BLaER1 treated with 17β-estradiol and CSF1 and Interleukin-3, amounts not matched to agents 10 nM and 100 nM (cell line): ENCODE measurements at regions not wholly inside any gene's neighbourhood (a gene's known extent, or its start where the extent isn't known, plus 50 kb on each side); places are given as distances from the start of the nearest gene placed in this dataset.

ENCODE experiments used
- H3K27ac ChIP-seq, 11 experiments: shearing (Covaris generic); formaldehyde crosslinking; 2 replicates each; pipeline ENCODE4 v1.8.1; 2022
- H3K27me3 ChIP-seq, 11 experiments: shearing (Covaris generic); formaldehyde crosslinking; 2 replicates each; pipeline ENCODE4 v1.8.1; 2022
- H3K36me3 ChIP-seq, 11 experiments: shearing (Covaris generic); formaldehyde crosslinking; 2 replicates each; pipeline ENCODE4 v1.8.1; 2022
- H3K4me1 ChIP-seq, 10 experiments: shearing (Covaris generic); formaldehyde crosslinking; 2 replicates each; pipeline ENCODE4 v1.8.1; 2022
- H3K4me2 ChIP-seq, 11 experiments: shearing (Covaris generic); formaldehyde crosslinking; 2 replicates each; pipeline ENCODE4 v1.8.1; 2022
- H3K4me3 ChIP-seq, 10 experiments: shearing (Covaris generic); formaldehyde crosslinking; 2 replicates each; pipeline ENCODE4 v1.8.1; 2022
- H3K9ac ChIP-seq, 11 experiments: shearing (Covaris generic); formaldehyde crosslinking; 2 replicates each; pipeline ENCODE4 v1.8.1; 2022
- H3K9me3 ChIP-seq, 11 experiments: shearing (Covaris generic); formaldehyde crosslinking; replicated peaks in 1 of 11; 2 replicates each; pipeline ENCODE4 v1.8.1; 2022
- H4K20me1 ChIP-seq, 11 experiments: shearing (Covaris generic); formaldehyde crosslinking; 2 replicates each; pipeline ENCODE4 v1.8.1; 2022
- Cebpa-rat ChIP-seq, 11 experiments: shearing (Covaris generic); IDR thresholded peaks; 2 replicates each; pipeline ENCODE4 v1.8.1; 2022

- Histone ChIP-seq H4K20me1 (no peaks in the 10 kb centered on the region), H3K36me3 (no peaks in the 10 kb centered on the region), H3K27ac (no peak overlapping the region), H3K27me3 (no peaks in the 10 kb centered on the region), H3K9ac (no peak overlapping the region), H3K4me2 (no peak overlapping the region), H3K4me3 (no peak overlapping the region), H3K9me3 (peaks cover 0 to 2% (median 0%) of the 10 kb centered on the region in 11 experiments; a peak in 3 of 22 replicates), H3K4me1 (peaks cover 10 to 18% (median 15%) of the 10 kb centered on the region in 10 experiments; a peak in 19 of 20 replicates)
- TF ChIP-seq Cebpa-rat (IDR thresholded peaks at IDR 0.05): no peak
Measured at GRCh38 chr5:117947121-117947520, 1041.2 kb downstream of the DTWD2 start.

DNA sequence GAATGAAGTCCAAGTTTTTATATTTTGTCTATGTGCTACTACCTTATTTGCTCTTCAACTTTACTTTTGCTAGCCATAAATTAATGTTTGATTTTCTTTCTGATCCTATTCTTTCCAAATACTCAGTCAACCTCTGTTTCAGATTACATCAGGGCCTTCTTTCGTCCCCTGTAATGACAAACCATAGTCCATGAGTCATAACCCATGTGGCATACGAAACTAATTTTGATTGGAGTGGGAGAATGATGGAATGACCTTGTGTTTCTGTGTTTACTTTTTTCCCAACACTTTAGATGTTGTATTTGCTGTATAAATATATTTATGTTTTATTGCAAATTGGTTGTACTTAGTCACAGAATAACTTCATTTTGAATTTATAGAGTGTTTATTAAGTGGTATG, 1043.1 kb downstream of the DTWD2 start:
- Histone ChIP-seq H3K9me3 (peaks cover 12 to 21% (median 14%) of the 10 kb centered on the region in 11 experiments), H3K4me2 (no peak overlapping the region), H3K9ac (no peak overlapping the region), H3K36me3 (no peaks in the 10 kb centered on the region), H3K4me3 (no peak overlapping the region), H3K27me3 (no peaks in the 10 kb centered on the region), H3K4me1 (peaks cover 10 to 18% (median 15%) of the 10 kb centered on the region in 10 experiments; a peak in 19 of 20 replicates), H3K27ac (no peak overlapping the region), H4K20me1 (no peaks in the 10 kb centered on the region)
- TF ChIP-seq Cebpa-rat (IDR thresholded peaks at IDR 0.05): no peak

DNA sequence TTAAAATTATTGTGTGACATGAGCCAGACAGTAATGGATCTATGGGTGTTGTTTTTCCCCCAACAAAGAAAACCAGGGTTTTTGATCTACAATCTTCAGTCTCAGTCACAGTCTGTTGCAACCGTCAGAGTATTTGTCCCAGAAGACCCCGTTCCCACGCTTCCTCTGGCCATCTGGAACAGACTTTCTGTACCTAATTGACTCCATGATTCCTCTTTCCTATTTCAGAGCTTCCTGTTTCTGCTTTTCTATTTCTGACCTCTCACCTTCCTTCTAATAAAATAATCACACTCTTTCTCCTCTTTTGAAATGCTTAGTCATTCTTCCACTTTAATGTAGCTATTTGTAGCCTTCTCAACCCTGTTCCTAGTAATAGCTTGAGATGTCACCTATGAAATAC, 1044.8 kb downstream of the DTWD2 start:
- no peak for TF ChIP-seq Cebpa-rat (IDR thresholded peaks at IDR 0.05)
- peaks cover 13 to 32% (median 21%) of the 10 kb centered on the region in 11 experiments for H3K9me3 ChIP-seq
- no peak overlapping the region for H3K9ac ChIP-seq
- H4K20me1 ChIP-seq: no peaks in the 10 kb centered on the region
- peaks cover 10 to 18% (median 15%) of the 10 kb centered on the region in 10 experiments; a peak in 19 of 20 replicates for H3K4me1 ChIP-seq
- H3K27ac ChIP-seq: peak overlapping the region in 6 of 11 experiments; percentile 15 to 64 (median 33); a peak in 7 of 22 replicates
- peak overlapping the region; percentile 47 to 67 (median 54) for H3K4me2 ChIP-seq
- no peaks in the 10 kb centered on the region for H3K36me3 ChIP-seq
- no peak overlapping the region for H3K4me3 ChIP-seq
- H3K27me3 ChIP-seq: no peaks in the 10 kb centered on the region

DNA sequence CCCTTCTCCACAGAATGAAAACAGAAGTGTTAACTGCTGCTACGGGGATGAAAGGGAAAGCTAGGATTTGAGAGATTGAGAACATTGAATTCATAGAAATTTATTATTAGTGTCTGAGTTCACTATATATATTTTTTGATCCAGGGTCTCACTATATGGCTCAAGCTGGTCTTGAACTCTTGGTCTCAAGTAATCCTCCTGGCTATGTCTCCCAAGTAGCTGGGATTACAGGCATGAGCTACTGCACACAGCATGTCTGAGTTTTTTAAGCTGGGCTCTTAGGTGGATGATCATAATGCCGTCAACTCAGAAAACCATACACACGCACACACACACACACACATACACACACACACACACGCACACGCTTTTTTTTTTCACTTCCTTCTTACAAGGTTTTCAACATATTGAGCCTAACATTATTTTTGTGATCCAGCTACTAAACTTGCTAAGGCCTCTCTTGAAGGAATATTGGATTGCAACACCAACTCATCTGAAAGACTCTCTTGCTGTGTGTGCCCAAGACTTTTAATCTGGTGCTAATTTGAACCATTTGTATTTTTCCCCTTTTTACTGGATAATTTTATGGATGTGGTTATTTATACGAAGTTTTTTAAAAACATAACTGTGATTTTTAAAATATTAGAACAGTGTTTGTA, 1045.4 kb downstream of the DTWD2 start:
- Histone ChIP-seq H3K27me3 (no peaks in the 10 kb centered on the region), H3K36me3 (no peaks in the 10 kb centered on the region), H3K4me2 (peak overlapping the region; percentile 47 to 67 (median 53); a peak in 21 of 22 replicates), H3K9ac (no peak overlapping the region), H3K27ac (peak overlapping the region in 6 of 11 experiments; percentile 15 to 64 (median 33); a peak in 8 of 22 replicates), H3K9me3 (peaks cover 13 to 32% (median 21%) of the 10 kb centered on the region in 11 experiments), H3K4me1 (peaks cover 10 to 18% (median 15%) of the 10 kb centered on the region in 10 experiments; a peak in 19 of 20 replicates), H4K20me1 (no peaks in the 10 kb centered on the region), H3K4me3 (no peak overlapping the region)
- TF ChIP-seq Cebpa-rat (IDR thresholded peaks at IDR 0.05): no peak

GRCh38 chr5:117893211-117893610, 1095.1 kb downstream of the DTWD2 start:
- Histone ChIP-seq H3K9me3 (no peaks in the 10 kb centered on the region), H3K36me3 (no peaks in the 10 kb centered on the region), H4K20me1 (no peaks in the 10 kb centered on the region), H3K4me1 (peaks cover 0 to 14% (median 5%) of the 10 kb centered on the region in 10 experiments; a peak in 10 of 20 replicates), H3K9ac (no peak overlapping the region), H3K4me2 (no peak overlapping the region), H3K27ac (no peak overlapping the region), H3K4me3 (no peak overlapping the region), H3K27me3 (no peaks in the 10 kb centered on the region)
- no peak for TF ChIP-seq Cebpa-rat (IDR thresholded peaks at IDR 0.05)

- H3K4me3 ChIP-seq: no peak overlapping the region
- no peaks in the 10 kb centered on the region for H4K20me1 ChIP-seq
- no peaks in the 10 kb centered on the region for H3K27me3 ChIP-seq
- peaks cover 0 to 17% (median 5%) of the 10 kb centered on the region in 10 experiments; a peak in 10 of 20 replicates for H3K4me1 ChIP-seq
- H3K4me2 ChIP-seq: no peak overlapping the region
- H3K27ac ChIP-seq: no peak overlapping the region
- H3K36me3 ChIP-seq: no peaks in the 10 kb centered on the region
- H3K9me3 ChIP-seq: no peaks in the 10 kb centered on the region
- H3K9ac ChIP-seq: no peak overlapping the region
- TF ChIP-seq Cebpa-rat (IDR thresholded peaks at IDR 0.05): no peak
Measured at GRCh38 chr5:117892360-117892759, 1096.0 kb downstream of the DTWD2 start.

DNA sequence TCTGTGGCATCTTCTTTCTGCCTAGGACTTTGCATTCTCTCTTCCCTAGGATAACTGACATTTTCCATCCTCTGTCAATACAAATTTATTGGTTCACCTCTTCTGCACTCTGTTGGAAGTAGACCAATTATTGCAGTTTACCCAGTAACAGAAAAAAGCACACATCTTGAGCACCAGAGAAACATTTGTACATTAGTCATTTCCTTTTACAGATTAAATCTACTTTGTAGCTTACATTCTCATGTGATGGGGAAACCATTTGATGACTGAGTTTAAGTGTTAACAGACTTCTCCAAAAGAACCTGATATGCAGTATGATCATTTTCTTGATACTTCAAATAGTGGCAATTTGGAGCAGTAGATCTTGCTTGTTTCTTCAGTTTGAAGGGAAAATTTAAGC, 1098.8 kb downstream of the DTWD2 start:
- no peak overlapping the region for H3K27ac ChIP-seq
- H3K36me3 ChIP-seq: no peaks in the 10 kb centered on the region
- H3K9ac ChIP-seq: no peak overlapping the region
- no peaks in the 10 kb centered on the region for H3K9me3 ChIP-seq
- H3K4me2 ChIP-seq: peak overlapping the region in 3 of 11 experiments; percentile 44 to 66 (median 60); a peak in 2 of 22 replicates
- TF ChIP-seq Cebpa-rat (IDR thresholded peaks at IDR 0.05): no peak
- peaks cover 0 to 17% (median 5%) of the 10 kb centered on the region in 10 experiments; a peak in 10 of 20 replicates for H3K4me1 ChIP-seq
- H3K4me3 ChIP-seq: no peak overlapping the region
- no peaks in the 10 kb centered on the region for H3K27me3 ChIP-seq
- H4K20me1 ChIP-seq: no peaks in the 10 kb centered on the region

- H3K36me3 ChIP-seq: no peaks in the 10 kb centered on the region
- H3K4me1 ChIP-seq: peaks cover 0 to 17% (median 5%) of the 10 kb centered on the region in 10 experiments; a peak in 10 of 20 replicates
- H3K4me3 ChIP-seq: peak overlapping the region in 1 of 10 experiments; percentile 17; a peak in 1 of 20 replicates
- H3K9me3 ChIP-seq: no peaks in the 10 kb centered on the region
- TF ChIP-seq Cebpa-rat (IDR thresholded peaks at IDR 0.05): no peak
- H3K4me2 ChIP-seq: peak overlapping the region in 7 of 11 experiments; percentile 31 to 66 (median 37); a peak in 14 of 22 replicates
- no peaks in the 10 kb centered on the region for H4K20me1 ChIP-seq
- H3K27ac ChIP-seq: no peak overlapping the region
- no peaks in the 10 kb centered on the region for H3K27me3 ChIP-seq
- H3K9ac ChIP-seq: no peak overlapping the region
Measured at GRCh38 chr5:117888688-117889087, 1099.7 kb downstream of the DTWD2 start.

GRCh38 chr5:117881426-117882230, 1106.7 kb downstream of the DTWD2 start:
- no peaks in the 10 kb centered on the region for H4K20me1 ChIP-seq
- H3K4me1 ChIP-seq: no peaks in the 10 kb centered on the region
- H3K9me3 ChIP-seq: no peaks in the 10 kb centered on the region
- H3K4me2 ChIP-seq: no peak overlapping the region
- H3K27ac ChIP-seq: no peak overlapping the region
- H3K36me3 ChIP-seq: no peaks in the 10 kb centered on the region
- TF ChIP-seq Cebpa-rat (IDR thresholded peaks at IDR 0.05): no peak
- H3K4me3 ChIP-seq: no peak overlapping the region
- no peak overlapping the region for H3K9ac ChIP-seq
- H3K27me3 ChIP-seq: no peaks in the 10 kb centered on the region
